Spleen (tissue), 11 donors: ENCODE measurements at regions not wholly inside any gene's neighbourhood (a gene's known extent, or its start where the extent isn't known, plus 50 kb on each side); places are given as distances from the start of the nearest gene placed in this dataset.
A peak's percentile ranks its signal among the peaks of the same experiment; 100 is the strongest.

Source experiments
- DNase-seq: peaks from one replicate; pipeline ENCODE4 v3.0.0-alpha.2; 2020
- H3K27ac ChIP-seq, 8 donors: fragments of 200-600 bp; sonication (generic) in 7 of 8; 1 replicate in 4 of 8; 2 replicates in 4 of 8; pipeline versions ENCODE4 v1.5.0 to v1.8.0; 2016 to 2021; ENCODE audit warnings: inconsistent platforms in 4 of 8, mild to moderate bottlenecking in 4 of 8, moderate library complexity in 1 of 8
- H3K27me3 ChIP-seq, 7 donors: fragments of 200-600 bp; sonication (generic) in 6 of 7; replicated peaks in 1 of 7; 1 replicate in 4 of 7; 2 replicates in 3 of 7; pipeline versions ENCODE4 v1.5.0 to v1.8.0; 2016 to 2021; ENCODE audit warnings: inconsistent platforms in 3 of 7, mild to moderate bottlenecking in 1 of 7
- H3K36me3 ChIP-seq, 6 donors: fragments of 200-600 bp; sonication (generic) in 5 of 6; 1 replicate in 4 of 6; 2 replicates in 2 of 6; pipeline versions ENCODE4 v1.5.0 to v1.8.0; 2016 to 2021; ENCODE audit warnings: inconsistent platforms in 2 of 6
- H3K4me1 ChIP-seq, 6 donors: fragments of 200-600 bp; sonication (generic) in 5 of 6; 1 replicate in 3 of 6; 2 replicates in 3 of 6; pipeline versions ENCODE4 v1.5.0 to v1.8.0; 2016 to 2021; ENCODE audit warnings: inconsistent platforms in 3 of 6
- H3K4me3 ChIP-seq, 8 donors: fragments of 200-600 bp; sonication (generic) in 7 of 8; 1 replicate in 4 of 8; 2 replicates in 4 of 8; pipeline versions ENCODE4 v1.5.0 to v1.8.0; 2016 to 2021; ENCODE audit warnings: inconsistent platforms in 4 of 8, mild to moderate bottlenecking in 4 of 8, moderate library complexity in 2 of 8
- H3K9me3 ChIP-seq, 8 donors: fragments of 200-600 bp; sonication (generic) in 7 of 8; 1 replicate in 4 of 8; 2 replicates in 4 of 8; pipeline versions ENCODE4 v1.5.0 to v1.8.0; 2016 to 2021; ENCODE audit warnings: inconsistent platforms in 4 of 8
- POLR2A ChIP-seq, 3 donors: fragments of 450-650 bp; IDR thresholded peaks; one replicate each; pipeline ENCODE4 v1.5.1; 2017; ENCODE audit warnings: antibody characterized with exemption in 3 of 3, mild to moderate bottlenecking in 1 of 3
- POLR2AphosphoS5 ChIP-seq, 3 donors: sonication (generic); formaldehyde crosslinking; IDR thresholded peaks; one replicate each; pipeline ENCODE4 v1.5.1; 2017; ENCODE audit warnings: antibody characterized with exemption in 3 of 3
- WGBS, 5 donors: extraction: QIAGEN DNeasy Blood & Tissue Kit in 3 of 5; methylation state at CpG; one replicate each; pipeline versions ENCODE4 v1.1.5 to v1.1.7; 2013 to 2018; 5-methylcytosine and 5-hydroxymethylcytosine counted together
- intact Hi-C: fragments of 100-400 bp; cut with DNase I; formaldehyde crosslinking; loops from one replicate; pipeline ENCODE4 v1.15.0; 2023; ENCODE audit warnings: low total_unique reads
- TF ChIP-seq, protein P1 (sequence below), 11 experiments: fragments of 200-600 bp in 7 of 11; fragments of 450-650 bp in 4 of 11; sonication (generic) in 4 of 11; IDR thresholded peaks in 8 of 11; conservative IDR thresholded peaks in 3 of 11; 1 replicate in 7 of 11; 2 replicates in 4 of 11; pipeline versions ENCODE4 v1.4.0 to v1.8.0; 2016 to 2021; ENCODE audit warnings: antibody characterized with exemption in 11 of 11, inconsistent platforms in 4 of 11, mild to moderate bottlenecking in 1 of 11
- donor health status: healthy with polysubstance abuse.
- donor health status: DM: no; HTN: no; CAD: no; lungs with moderate emphysema.
- donor health status: DM: no; HTN: no; CAD: no.
- donor health status: Bipolar disorder and iron deficiency.
- donor health status: healthy.
- donor health status: DM: no; HTN: no; CAD: no.
- donor health status: DM: yes; HTN: yes; CAD: no.

DNA sequence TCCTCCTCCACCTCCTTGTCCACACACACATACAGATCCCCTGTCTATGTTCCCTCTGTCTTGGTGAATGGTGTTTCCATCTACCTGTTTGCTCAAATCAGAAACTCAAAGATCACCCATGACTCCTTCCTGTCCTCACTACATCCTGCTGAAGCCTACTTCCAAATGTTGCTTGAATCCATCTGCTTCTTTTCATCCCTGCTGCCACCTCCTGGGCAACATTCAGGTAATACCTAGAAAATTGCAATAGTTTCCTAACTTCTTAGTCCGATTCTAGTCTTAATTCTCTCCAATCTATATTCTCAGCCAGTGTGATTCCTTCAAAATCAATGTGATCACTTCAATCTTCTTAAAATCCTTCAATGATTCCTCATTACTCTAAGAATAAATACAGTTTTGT is 155.5 kb upstream of the STARD13 start:
- TF ChIP-seq POLR2AphosphoS5 (IDR thresholded peaks at IDR 0.05) (no peak), POLR2A (IDR thresholded peaks at IDR 0.05) (no peak)
- TF ChIP-seq, protein P1, sequence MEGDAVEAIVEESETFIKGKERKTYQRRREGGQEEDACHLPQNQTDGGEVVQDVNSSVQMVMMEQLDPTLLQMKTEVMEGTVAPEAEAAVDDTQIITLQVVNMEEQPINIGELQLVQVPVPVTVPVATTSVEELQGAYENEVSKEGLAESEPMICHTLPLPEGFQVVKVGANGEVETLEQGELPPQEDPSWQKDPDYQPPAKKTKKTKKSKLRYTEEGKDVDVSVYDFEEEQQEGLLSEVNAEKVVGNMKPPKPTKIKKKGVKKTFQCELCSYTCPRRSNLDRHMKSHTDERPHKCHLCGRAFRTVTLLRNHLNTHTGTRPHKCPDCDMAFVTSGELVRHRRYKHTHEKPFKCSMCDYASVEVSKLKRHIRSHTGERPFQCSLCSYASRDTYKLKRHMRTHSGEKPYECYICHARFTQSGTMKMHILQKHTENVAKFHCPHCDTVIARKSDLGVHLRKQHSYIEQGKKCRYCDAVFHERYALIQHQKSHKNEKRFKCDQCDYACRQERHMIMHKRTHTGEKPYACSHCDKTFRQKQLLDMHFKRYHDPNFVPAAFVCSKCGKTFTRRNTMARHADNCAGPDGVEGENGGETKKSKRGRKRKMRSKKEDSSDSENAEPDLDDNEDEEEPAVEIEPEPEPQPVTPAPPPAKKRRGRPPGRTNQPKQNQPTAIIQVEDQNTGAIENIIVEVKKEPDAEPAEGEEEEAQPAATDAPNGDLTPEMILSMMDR (IDR thresholded peaks at IDR 0.05 in 8 of 11, conservative IDR thresholded peaks at IDR 0.05 in 3 of 11), result no peak
- Histone ChIP-seq H3K27ac (peak overlapping the region; percentile 10 to 77 (median 46)), H3K9me3 (no peaks in the 10 kb centered on the region), H3K4me1 (no peaks in the 10 kb centered on the region), H3K36me3 (no peaks in the 10 kb centered on the region), H3K27me3 (no peaks in the 10 kb centered on the region), H3K4me3 (no peak overlapping the region)
- no peak for DNase-seq
- intact Hi-C loops, result no loop called here
- WGBS, 5 donors, result 81 to 95% (median 84%) methylated on average over 1 of the region's 1 CpG

DNA sequence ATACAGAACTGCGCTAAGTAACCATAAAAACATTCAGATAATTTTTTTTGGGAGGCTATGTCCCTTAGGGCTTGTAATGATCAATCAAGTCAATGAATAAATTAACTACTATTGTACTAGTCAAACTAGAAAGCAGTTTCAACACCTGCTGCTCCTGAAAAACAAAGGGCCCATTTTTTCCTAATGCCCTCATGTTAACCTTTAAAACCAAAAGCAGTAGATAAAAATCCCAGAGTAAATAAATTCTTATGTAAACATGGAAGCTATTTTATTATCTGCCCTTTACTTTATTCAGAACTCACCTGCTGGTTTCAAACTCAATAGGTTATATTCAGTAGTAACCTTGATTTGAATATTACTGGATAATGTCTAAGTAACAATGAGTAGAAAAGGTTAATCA is 159.5 kb upstream of the STARD13 start:
- intact Hi-C loops, result no loop called here
- no peak overlapping the region for H3K27ac ChIP-seq
- no peaks in the 10 kb centered on the region for H3K4me1 ChIP-seq
- WGBS, 5 donors, result 92 to 100% (median 97%) methylated on average over 1 of the region's 1 CpG
- DNase-seq, result no peak
- no peaks in the 10 kb centered on the region for H3K36me3 ChIP-seq
- no peak overlapping the region for H3K4me3 ChIP-seq
- H3K27me3 ChIP-seq, result no peaks in the 10 kb centered on the region
- no peak for TF ChIP-seq POLR2AphosphoS5 (IDR thresholded peaks at IDR 0.05)
- TF ChIP-seq, protein P1 (IDR thresholded peaks at IDR 0.05 in 8 of 11, conservative IDR thresholded peaks at IDR 0.05 in 3 of 11), result no peak
- no peak for TF ChIP-seq POLR2A (IDR thresholded peaks at IDR 0.05)
- no peaks in the 10 kb centered on the region for H3K9me3 ChIP-seq

DNA sequence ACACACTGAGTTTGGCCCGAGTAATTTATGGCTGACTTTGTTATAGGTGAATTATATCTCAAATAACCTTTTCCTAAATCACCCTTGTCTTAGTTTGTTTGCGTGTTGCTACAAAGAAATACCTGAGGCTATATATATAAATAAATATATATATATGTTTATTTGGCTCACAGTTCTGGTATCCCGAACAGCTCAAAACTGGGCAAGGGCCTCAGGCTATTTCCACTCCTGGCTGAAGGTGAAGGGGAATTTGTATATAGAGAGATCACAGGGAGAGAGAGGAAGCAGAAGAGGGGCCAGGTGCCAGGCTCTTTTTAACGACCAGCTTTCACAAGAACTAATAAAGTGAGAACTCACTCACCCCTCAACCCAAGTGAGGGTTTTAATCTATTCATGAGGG is 159.9 kb upstream of the STARD13 start:
- no peaks in the 10 kb centered on the region for H3K36me3 ChIP-seq
- H3K27me3 ChIP-seq, result no peaks in the 10 kb centered on the region
- no peak for DNase-seq
- intact Hi-C loops, result no loop called here
- H3K4me1 ChIP-seq, result no peaks in the 10 kb centered on the region
- TF ChIP-seq, protein P1 (IDR thresholded peaks at IDR 0.05 in 8 of 11, conservative IDR thresholded peaks at IDR 0.05 in 3 of 11), result no peak
- TF ChIP-seq POLR2AphosphoS5 (IDR thresholded peaks at IDR 0.05), result no peak
- no peak for TF ChIP-seq POLR2A (IDR thresholded peaks at IDR 0.05)
- H3K4me3 ChIP-seq, result no peak overlapping the region
- WGBS, 5 donors, result 77 to 88% (median 80%) methylated on average over 4 of the region's 4 CpGs
- no peak overlapping the region for H3K27ac ChIP-seq
- H3K9me3 ChIP-seq, result no peaks in the 10 kb centered on the region

DNA sequence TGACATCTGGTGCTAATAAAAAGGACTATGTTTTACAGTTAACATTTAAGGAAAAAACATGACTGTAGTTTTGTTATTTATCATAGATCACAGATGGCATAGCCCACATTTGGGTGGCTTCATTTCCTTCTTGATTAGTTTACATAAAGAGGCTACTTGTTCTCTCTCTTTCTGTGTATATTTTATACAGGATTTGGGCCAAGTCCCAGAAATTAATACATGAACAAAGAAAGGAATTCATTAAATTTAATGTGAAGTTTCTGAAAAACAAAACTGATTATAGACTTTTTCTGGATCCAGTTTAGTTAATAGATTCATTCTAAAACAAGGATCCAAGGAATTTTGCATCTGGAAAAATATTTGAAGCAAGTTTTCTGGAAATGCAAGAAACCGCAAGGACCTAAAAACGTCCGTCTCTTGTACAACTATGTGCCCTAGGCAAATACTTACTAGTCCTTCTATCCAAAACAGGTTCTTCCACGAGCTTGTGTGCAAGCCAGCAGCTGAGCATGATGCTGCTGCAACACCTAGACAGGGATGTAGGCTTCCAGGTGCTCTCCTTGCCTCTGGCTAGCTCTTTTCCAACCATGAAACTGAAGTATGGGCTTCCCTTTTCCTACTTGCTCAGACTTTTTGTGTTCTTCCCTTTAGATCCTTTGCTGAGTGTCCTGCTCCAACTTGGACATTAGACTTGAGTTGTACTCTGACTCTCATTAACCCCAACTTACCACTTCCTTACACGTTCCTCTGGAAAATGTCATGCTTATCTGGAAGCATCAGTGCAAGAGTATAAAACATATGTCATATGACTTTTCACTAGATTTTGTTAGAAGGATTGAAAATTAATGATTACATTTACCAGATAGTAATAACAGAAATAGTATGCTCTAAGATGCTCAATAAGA is 161.5 kb upstream of the STARD13 start:
- Histone ChIP-seq H3K4me3 (no peak overlapping the region), H3K27me3 (no peaks in the 10 kb centered on the region), H3K9me3 (no peaks in the 10 kb centered on the region), H3K36me3 (no peaks in the 10 kb centered on the region), H3K4me1 (no peaks in the 10 kb centered on the region), H3K27ac (no peak overlapping the region)
- intact Hi-C loops, result no loop called here
- no peak for DNase-seq
- TF ChIP-seq, protein P1 (IDR thresholded peaks at IDR 0.05 in 8 of 11, conservative IDR thresholded peaks at IDR 0.05 in 3 of 11), result no peak
- TF ChIP-seq POLR2A (IDR thresholded peaks at IDR 0.05), result no peak
- no peak for TF ChIP-seq POLR2AphosphoS5 (IDR thresholded peaks at IDR 0.05)
- 77 to 86% (median 85%) methylated on average over 5 of the region's 5 CpGs for WGBS, 5 donors
